ENCODE measurements at regions not wholly inside any gene's neighbourhood (a gene's known extent, or its start where the extent isn't known, plus 50 kb on each side); places are given as distances from the start of the nearest gene placed in this dataset.

- intact Hi-C loops (cut with DNase I): loop anchor here (10.0 kb wide), 1 partner anchor 427 kb away; the partner anchor contains the start of gene HDDC2
- DNase-seq: no peak
These were observed 84.8 kb upstream of the RNF217 start for GRCh38 chr6:124877468-124877867.

GRCh38 chr6:124879110-124879991 lies 82.9 kb upstream of the RNF217 start:
- intact Hi-C loops (cut with DNase I): loop anchor here (10.0 kb wide), 1 partner anchor 425 kb away; the partner anchor contains the start of gene HDDC2
- no peak for DNase-seq

GRCh38 chr6:124879992-124880355 lies 82.3 kb upstream of the RNF217 start:
- intact Hi-C loops (cut with DNase I): loop anchor here (10.0 kb wide), 1 partner anchor 425 kb away; the partner anchor contains the start of gene HDDC2
- no peak for DNase-seq

GRCh38 chr6:124881898-124882578 lies 80.2 kb upstream of the RNF217 start:
- intact Hi-C loops (cut with DNase I): no loop called here
- DNase-seq: peak in 1 of 10 donors; percentile 69

- no peak for DNase-seq
- intact Hi-C loops (cut with DNase I): no loop called here
These were observed 79.5 kb upstream of the RNF217 start for GRCh38 chr6:124882579-124883393.

GRCh38 chr6:124885171-124885570 lies 77.1 kb upstream of the RNF217 start:
- no peak for DNase-seq

GRCh38 chr6:124887872-124888580 lies 74.2 kb upstream of the RNF217 start:
- no peak for DNase-seq
- intact Hi-C loops (cut with DNase I): no loop called here

More at GRCh38 chr6:124885171-124885570, 77.1 kb upstream of the RNF217 start:
- intact Hi-C loops (cut with DNase I): no loop called here

- intact Hi-C loops (cut with DNase I): no loop called here
- no peak for DNase-seq
These were observed 73.5 kb upstream of the RNF217 start for GRCh38 chr6:124888581-124889371.

GRCh38 chr6:124901084-124901483 lies 61.2 kb upstream of the RNF217 start:
- intact Hi-C loops (cut with DNase I): no loop called here

GRCh38 chr6:124903797-124904196 lies 58.4 kb upstream of the RNF217 start:
- intact Hi-C loops (cut with DNase I): no loop called here
- DNase-seq: no peak

More at GRCh38 chr6:124901084-124901483, 61.2 kb upstream of the RNF217 start:
- no peak for DNase-seq

- intact Hi-C loops (cut with DNase I): no loop called here
- no peak for DNase-seq
These were observed 54.6 kb upstream of the RNF217 start for GRCh38 chr6:124907596-124907995.

All from posterior cingulate gyrus (tissue), 11 donors.